AG09309 (cell line): ENCODE measurements at regions not wholly inside any gene's neighbourhood (a gene's known extent, or its start where the extent isn't known, plus 50 kb on each side); places are given as distances from the start of the nearest gene placed in this dataset.
A peak's percentile ranks its signal among the peaks of the same experiment; 100 is the strongest.

Source experiments
- DNase-seq: peaks from one replicate; pipeline ENCODE4 v3.0.0-alpha.2; 2010; ENCODE audit warnings: low read depth
- H3K4me3 ChIP-seq: 2 replicates; pipeline ENCODE4 v1.5.1; 2011; ENCODE audit warnings: mild to moderate bottlenecking, low read depth, low read length, moderate library complexity; ENCODE audit not compliant: control insufficient read depth
- TF ChIP-seq, protein P1 (sequence below): IDR thresholded peaks from 2 replicates; pipeline ENCODE4 v1.5.1; 2011; ENCODE audit warnings: mild to moderate bottlenecking, low read depth, low read length, inconsistent platforms; ENCODE audit not compliant: insufficient read depth, control insufficient read depth; ENCODE audit errors: missing control alignments

DNA sequence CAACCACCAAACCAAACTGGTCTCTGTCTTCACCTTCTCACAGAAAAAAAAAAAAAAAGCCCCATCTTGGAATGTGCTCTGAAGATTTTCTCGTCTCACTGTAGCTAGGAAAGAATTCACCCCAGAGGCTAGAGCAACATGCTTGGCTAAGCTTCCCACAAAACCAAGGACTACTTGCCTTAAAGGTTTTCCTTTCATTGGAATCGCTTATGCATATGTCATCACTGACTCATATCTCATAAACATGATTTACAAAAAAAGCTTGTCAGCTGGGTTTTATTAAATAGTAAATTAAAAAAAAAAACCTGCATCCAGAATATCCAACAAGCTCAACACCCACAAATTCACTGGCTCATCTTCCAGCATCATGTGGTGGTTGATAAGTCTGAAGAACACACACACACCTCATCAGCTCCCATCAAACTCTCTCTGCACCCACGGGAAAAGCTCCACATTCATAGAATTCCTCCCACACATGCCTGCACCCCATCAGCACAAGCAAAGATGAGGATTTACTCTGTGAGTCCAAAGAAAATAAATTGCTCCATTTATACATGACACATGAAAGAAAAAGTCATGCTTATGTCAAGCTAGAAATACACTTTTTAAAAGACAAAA is 182.0 kb upstream of the TRIB2 start:
- no peak overlapping the region for H3K4me3 ChIP-seq
- DNase-seq: peak; percentile 98

DNA sequence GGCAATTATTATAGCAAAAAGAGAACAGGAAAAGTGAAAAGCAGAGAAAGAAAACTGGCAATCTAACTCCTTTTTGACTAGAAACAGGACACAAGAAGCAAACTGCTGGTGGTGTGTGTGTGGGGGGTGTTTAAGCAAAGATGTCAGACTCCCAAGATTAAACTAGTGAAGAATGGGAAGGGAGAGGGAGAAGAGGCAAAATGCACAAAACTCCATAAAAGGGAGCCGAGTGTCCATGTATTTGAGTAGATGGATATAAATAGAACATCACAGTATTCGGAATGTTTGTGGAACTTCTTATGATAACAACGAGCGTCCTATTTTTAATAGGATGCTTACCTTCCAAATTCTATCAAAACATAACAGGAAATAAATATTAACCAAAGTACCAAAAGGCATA is 179.8 kb upstream of the TRIB2 start:
- TF ChIP-seq, protein P1, sequence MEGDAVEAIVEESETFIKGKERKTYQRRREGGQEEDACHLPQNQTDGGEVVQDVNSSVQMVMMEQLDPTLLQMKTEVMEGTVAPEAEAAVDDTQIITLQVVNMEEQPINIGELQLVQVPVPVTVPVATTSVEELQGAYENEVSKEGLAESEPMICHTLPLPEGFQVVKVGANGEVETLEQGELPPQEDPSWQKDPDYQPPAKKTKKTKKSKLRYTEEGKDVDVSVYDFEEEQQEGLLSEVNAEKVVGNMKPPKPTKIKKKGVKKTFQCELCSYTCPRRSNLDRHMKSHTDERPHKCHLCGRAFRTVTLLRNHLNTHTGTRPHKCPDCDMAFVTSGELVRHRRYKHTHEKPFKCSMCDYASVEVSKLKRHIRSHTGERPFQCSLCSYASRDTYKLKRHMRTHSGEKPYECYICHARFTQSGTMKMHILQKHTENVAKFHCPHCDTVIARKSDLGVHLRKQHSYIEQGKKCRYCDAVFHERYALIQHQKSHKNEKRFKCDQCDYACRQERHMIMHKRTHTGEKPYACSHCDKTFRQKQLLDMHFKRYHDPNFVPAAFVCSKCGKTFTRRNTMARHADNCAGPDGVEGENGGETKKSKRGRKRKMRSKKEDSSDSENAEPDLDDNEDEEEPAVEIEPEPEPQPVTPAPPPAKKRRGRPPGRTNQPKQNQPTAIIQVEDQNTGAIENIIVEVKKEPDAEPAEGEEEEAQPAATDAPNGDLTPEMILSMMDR: no peak
- H3K4me3 ChIP-seq: no peak overlapping the region
- no peak for DNase-seq

More for the DNA sequence above, 182.0 kb upstream of the TRIB2 start:
- TF ChIP-seq, protein P1: no peak

DNA sequence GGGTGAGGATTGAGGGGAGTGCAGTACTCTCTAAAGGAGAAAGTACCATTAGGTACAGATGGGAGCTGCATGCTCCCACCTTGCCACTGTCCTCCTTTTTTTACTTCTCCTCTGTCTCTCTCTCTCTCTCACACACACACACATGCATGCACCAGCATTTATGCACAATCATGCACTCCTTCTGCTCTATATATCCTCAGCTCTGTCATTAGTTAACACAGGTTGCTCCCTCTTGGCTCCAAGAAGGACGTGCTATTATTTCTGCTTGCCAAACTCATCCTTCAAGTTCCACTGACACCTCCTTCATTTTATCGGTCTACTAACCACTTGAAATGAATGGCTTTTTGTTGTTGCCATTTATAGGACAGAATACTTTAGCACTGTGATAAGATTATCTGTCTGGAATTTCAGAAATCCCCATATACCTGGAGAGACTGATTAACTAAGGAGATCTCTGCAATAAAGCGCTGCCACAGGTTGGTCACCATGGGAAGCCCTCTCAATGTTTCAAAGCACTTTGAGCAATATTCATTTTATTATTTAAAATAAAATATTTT is 178.5 kb upstream of the TRIB2 start:
- no peak overlapping the region for H3K4me3 ChIP-seq
- no peak for DNase-seq
- TF ChIP-seq, protein P1: no peak

DNA sequence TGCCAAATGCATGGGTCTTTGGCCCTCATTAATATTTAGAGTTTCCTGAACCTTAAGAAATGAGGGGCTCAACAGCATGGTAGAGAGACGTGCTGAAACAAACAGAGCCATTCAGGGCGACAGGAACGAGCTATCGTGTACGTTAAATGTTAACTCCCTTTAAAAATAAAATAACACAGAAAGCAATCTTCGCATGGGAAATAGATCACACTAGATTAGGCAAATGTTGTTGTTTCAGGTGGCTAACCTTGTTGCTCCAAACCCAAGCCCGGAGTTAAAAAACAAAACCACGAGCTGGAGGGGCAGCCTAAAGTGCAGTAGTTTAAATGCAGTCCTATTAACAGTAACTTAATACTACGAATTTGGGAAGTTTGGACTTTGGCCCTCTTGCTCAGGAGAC is 177.4 kb upstream of the TRIB2 start:
- TF ChIP-seq, protein P1: no peak
- no peak overlapping the region for H3K4me3 ChIP-seq
- DNase-seq: no peak

DNA sequence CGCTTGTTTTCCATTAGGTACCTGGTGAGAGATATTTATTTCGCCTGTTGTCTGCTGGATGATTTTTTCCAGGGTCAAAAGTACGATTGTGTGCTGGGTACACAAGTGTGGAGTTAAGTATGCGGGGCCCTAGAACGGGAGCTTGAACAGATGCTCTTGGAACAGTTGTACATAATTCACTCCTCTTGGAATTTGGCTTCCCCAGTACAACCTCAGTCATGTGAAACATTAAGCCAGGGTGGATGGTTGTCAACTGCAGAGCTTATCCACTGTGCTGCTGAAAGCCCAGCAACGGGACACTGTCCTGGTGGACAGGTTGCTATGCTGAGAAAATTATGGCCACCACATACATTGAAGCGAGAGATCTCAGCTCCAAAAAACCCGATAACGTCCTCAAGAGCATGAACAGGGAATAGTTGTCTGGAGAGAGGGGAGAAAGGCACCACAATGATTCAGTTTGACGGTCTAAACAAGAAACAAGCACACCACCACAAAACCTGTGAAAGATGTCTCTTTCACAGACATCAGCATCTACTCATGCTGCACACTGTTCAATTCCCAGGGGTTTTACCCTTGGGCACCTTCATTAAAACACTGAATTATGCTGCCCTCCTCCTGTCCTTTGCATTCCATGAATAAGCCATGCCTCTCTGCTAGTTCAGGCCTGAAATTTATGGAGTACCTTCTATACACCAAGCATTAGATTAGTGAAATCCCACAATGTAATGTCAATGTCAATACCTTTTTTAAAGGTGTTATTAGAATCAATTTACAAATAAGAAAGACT is 176.8 kb upstream of the TRIB2 start:
- DNase-seq: no peak

More for the DNA sequence above, 176.8 kb upstream of the TRIB2 start:
- no peak overlapping the region for H3K4me3 ChIP-seq
- TF ChIP-seq, protein P1: no peak
